K562 (cell line): ENCODE measurements at regions not wholly inside any gene's neighbourhood (a gene's known extent, or its start where the extent isn't known, plus 50 kb on each side); places are given as distances from the start of the nearest gene placed in this dataset.

Source experiments
- ATAC-seq: fragments of 200-7000 bp; cut with Tn5 transposase; 3 replicates; pipeline ENCODE4 v1.9.1; 2020; ENCODE audit warnings: moderate library complexity
- BruUV-seq: library from RNA; stranded (reverse); fragments of 400-500 nt; replicated peaks from 2 replicates; lab custom pipeline; 2021; lab: Mats Ljungman, UMichigan
- CTCF ChIA-PET: fragments of 300-600 bp; formaldehyde crosslinking; extraction: SDS; loops from one replicate; lab custom pipeline; 2021; ENCODE audit warnings: low intra/inter-chr PET ratio; lab: Yijun Ruan, JAX
- POLR2A ChIA-PET: fragments of 300-600, 350-650 bp; sonication (Branson Sonifier 250); formaldehyde crosslinking; extraction: SDS; loops from one replicate; lab custom pipeline; 2021; ENCODE audit warnings: antibody characterized with exemption, inconsistent platforms; lab: Yijun Ruan, JAX
- DNase-seq, 4 experiments: peaks; one replicate each; pipeline versions ENCODE4 v3.0.0 to v3.0.0-alpha.2; 2011 to 2018; ENCODE audit warnings: low spot score in 3 of 4, mixed read lengths in 3 of 4; ENCODE audit errors: extremely low read depth in 1 of 4
- FAIRE-seq: peaks from 2 replicates; lab custom pipeline; 2011; peaks lifted over from hg19 to GRCh38; lab: Jason Lieb, UNC
- H2AFZ ChIP-seq: 2 replicates; pipeline ENCODE4 v1.6.0; 2011; ENCODE audit warnings: low read depth, low read length, control low read depth, inconsistent platforms
- H3K27ac ChIP-seq: fragments of 200-600 bp; 3 replicates; pipeline ENCODE4 v1.8.0; 2011; ENCODE audit warnings: low read depth, mild to moderate bottlenecking, control low read depth, inconsistent platforms, low read length, moderate library complexity, mixed read lengths; ENCODE audit errors: extremely low read depth
- H3K27me3 ChIP-seq, 2 experiments: fragments of 300-600 bp in 1 of 2; 2 replicates in 1 of 2; 3 replicates in 1 of 2; pipeline versions ENCODE4 v1.6.0 to v1.8.0; 2011; ENCODE audit warnings: inconsistent platforms in 2 of 2, low read length in 2 of 2, mild to moderate bottlenecking in 1 of 2, mixed read lengths in 1 of 2, moderate library complexity in 1 of 2; ENCODE audit not compliant: control insufficient read depth in 2 of 2, insufficient read depth in 2 of 2
- H3K36me3 ChIP-seq: fragments of 300-600 bp; 3 replicates; pipeline ENCODE4 v1.8.0; 2011; ENCODE audit warnings: mild to moderate bottlenecking, low read length, inconsistent platforms; ENCODE audit not compliant: control insufficient read depth, insufficient read depth
- H3K4me1 ChIP-seq, 2 experiments: fragments of 200-600 bp in 1 of 2; replicated peaks in 1 of 2; 2 replicates in 1 of 2; 3 replicates in 1 of 2; pipeline versions ENCODE4 v1.5.1 to v1.8.0; 2011; ENCODE audit warnings: inconsistent platforms in 2 of 2, low read length in 2 of 2, mild to moderate bottlenecking in 1 of 2, mixed read lengths in 1 of 2, moderate library complexity in 1 of 2; ENCODE audit not compliant: control insufficient read depth in 2 of 2, insufficient read depth in 2 of 2
- H3K4me2 ChIP-seq: 2 replicates; pipeline ENCODE4 v1.6.1; 2011; ENCODE audit warnings: low read length, control low read depth, inconsistent platforms, mixed read lengths; ENCODE audit not compliant: insufficient read depth
- H3K4me3 ChIP-seq: fragments of 200-600 bp; sonication (generic), shearing (Covaris generic); 2 replicates; pipeline ENCODE4 v1.5.1; 2016; ENCODE audit warnings: control low read depth, inconsistent platforms
- H3K79me2 ChIP-seq: fragments of 200-600 bp; 3 replicates; pipeline ENCODE4 v1.8.0; 2011; ENCODE audit warnings: low read length, inconsistent platforms; ENCODE audit not compliant: control insufficient read depth, insufficient read depth
- H3K9ac ChIP-seq, 2 experiments: 2 replicates each; pipeline versions ENCODE4 v1.6.0 to v1.6.1; 2011; ENCODE audit warnings: low read depth in 2 of 2, low read length in 2 of 2, control low read depth in 1 of 2, inconsistent platforms in 1 of 2, mild to moderate bottlenecking in 1 of 2, mixed read lengths in 1 of 2; ENCODE audit not compliant: insufficient read depth in 1 of 2
- H3K9me1 ChIP-seq: one replicate; pipeline ENCODE4 v1.6.0; 2011; ENCODE audit warnings: inconsistent platforms, mild to moderate bottlenecking, low read length, moderate library complexity; ENCODE audit not compliant: control insufficient read depth, insufficient read depth
- H3K9me3 ChIP-seq: replicated peaks from 2 replicates; pipeline ENCODE4 v1.5.1; 2011; ENCODE audit warnings: low read depth, low read length, inconsistent platforms; ENCODE audit not compliant: control insufficient read depth, insufficient read depth
- H4K20me1 ChIP-seq: replicated peaks from 2 replicates; pipeline ENCODE4 v1.6.1; 2011; ENCODE audit warnings: low read length, inconsistent platforms, mixed read lengths; ENCODE audit not compliant: control insufficient read depth, insufficient read depth
- BDP1 ChIP-seq: IDR thresholded peaks from 3 replicates; pipeline ENCODE4 v1.6.1; 2011; ENCODE audit not compliant: insufficient read length, insufficient read depth
- ETS1 ChIP-seq: conservative IDR thresholded peaks from 2 replicates; pipeline ENCODE4 v1.6.1; 2011; ENCODE audit warnings: low read depth, mild to moderate bottlenecking, low read length; ENCODE audit not compliant: control insufficient read depth
- FOXA1 ChIP-seq: fragments of 450-650 bp; IDR thresholded peaks from 2 replicates; pipeline ENCODE4 v1.6.1; 2016; ENCODE audit warnings: mild to moderate bottlenecking, borderline replicate concordance
- GATAD2B ChIP-seq: fragments of 450-650 bp; IDR thresholded peaks from 2 replicates; pipeline ENCODE4 v1.6.1; 2017; ENCODE audit warnings: mild to moderate bottlenecking, borderline replicate concordance
- STAT5A ChIP-seq: IDR thresholded peaks from 2 replicates; pipeline ENCODE4 v1.6.1; 2012; ENCODE audit warnings: low read length, inconsistent platforms, borderline replicate concordance
- ZNF140 ChIP-seq: fragments of 250-450 bp; sonication (Bioruptor Pico); IDR thresholded peaks from 2 replicates; pipeline ENCODE4 v1.8.0; 2021; ENCODE audit warnings: moderate library complexity, mild to moderate bottlenecking, inconsistent platforms
- ZNF395 ChIP-seq: fragments of 200-800 bp; sonication (Bioruptor generic); IDR thresholded peaks from 2 replicates; pipeline ENCODE4 v1.6.1; 2017; ENCODE audit warnings: missing genetic modification characterization, missing compliant biosample characterization
- ZNF785 ChIP-seq: fragments of 250-450 bp; sonication (Bioruptor Pico); IDR thresholded peaks from 2 replicates; pipeline ENCODE4 v1.4.0; 2020; ENCODE audit warnings: mild to moderate bottlenecking
- in situ Hi-C: fragments of 300-500 bp; cut with MboI; formaldehyde crosslinking; loops from 4 replicates; pipeline ENCODE4 v1.15.0; 2018; ENCODE audit warnings: inconsistent platforms, mixed read lengths
- intact Hi-C: fragments of 100-400 bp; cut with micrococcal nuclease; formaldehyde crosslinking; loops from 2 replicates; pipeline ENCODE4 v1.14.2; 2022

DNA sequence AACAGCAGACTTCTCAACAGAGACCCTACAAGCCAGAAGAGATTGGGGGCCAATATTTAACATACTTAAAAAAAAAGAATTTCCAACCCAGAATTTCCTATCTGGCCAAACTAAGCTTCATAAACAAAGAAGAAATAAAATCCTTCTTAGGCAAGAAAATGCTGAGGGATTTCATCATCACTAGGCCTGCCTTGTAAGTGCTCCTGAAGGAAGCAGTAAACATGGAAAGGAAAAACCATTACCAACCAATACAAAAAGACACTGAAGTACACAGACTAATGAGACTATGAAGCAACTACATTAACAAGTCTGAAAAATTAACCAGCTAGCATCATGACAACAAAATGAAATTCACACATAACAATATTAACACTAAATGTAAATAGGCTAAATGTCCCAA lies 947.9 kb upstream of the CHORDC1 start:
- H3K9me1 ChIP-seq: no peaks in the 10 kb centered on the region
- intact Hi-C loops: no loop called here
- in situ Hi-C loops: no loop called here
- H3K36me3 ChIP-seq: no peaks in the 10 kb centered on the region
- no peak for FAIRE-seq
- no peak overlapping the region for H3K27ac ChIP-seq
- H3K79me2 ChIP-seq: no peaks in the 10 kb centered on the region
- DNase-seq: no peak
- no peak overlapping the region for H3K9ac ChIP-seq
- H3K4me1 ChIP-seq: no peaks in the 10 kb centered on the region
- no peak for TF ChIP-seq FOXA1
- TF ChIP-seq ETS1: no peak
- TF ChIP-seq BDP1: no peak
- no peak for TF ChIP-seq STAT5A
- no peak for TF ChIP-seq ZNF395 (CRISPR knock-in tag)
- no peak for TF ChIP-seq ZNF140 (CRISPR knock-in tag)
- no peak for TF ChIP-seq GATAD2B
- no peak for TF ChIP-seq ZNF785
- no peak overlapping the region for H3K4me3 ChIP-seq
- ChIA-PET CTCF (no interaction called here), POLR2A (no interaction called here)
- no peak for ATAC-seq
- no peaks in the 10 kb centered on the region for H3K9me3 ChIP-seq
- no peaks in the 10 kb centered on the region for H4K20me1 ChIP-seq
- no peaks in the 10 kb centered on the region for H3K27me3 ChIP-seq
- BruUV-seq: no TSS peak
- no peak overlapping the region for H2AFZ ChIP-seq
- no peak overlapping the region for H3K4me2 ChIP-seq
